ENCODE measurements at regions not wholly inside any gene's neighbourhood (a gene's known extent, or its start where the extent isn't known, plus 50 kb on each side); places are given as distances from the start of the nearest gene placed in this dataset.

DNA sequence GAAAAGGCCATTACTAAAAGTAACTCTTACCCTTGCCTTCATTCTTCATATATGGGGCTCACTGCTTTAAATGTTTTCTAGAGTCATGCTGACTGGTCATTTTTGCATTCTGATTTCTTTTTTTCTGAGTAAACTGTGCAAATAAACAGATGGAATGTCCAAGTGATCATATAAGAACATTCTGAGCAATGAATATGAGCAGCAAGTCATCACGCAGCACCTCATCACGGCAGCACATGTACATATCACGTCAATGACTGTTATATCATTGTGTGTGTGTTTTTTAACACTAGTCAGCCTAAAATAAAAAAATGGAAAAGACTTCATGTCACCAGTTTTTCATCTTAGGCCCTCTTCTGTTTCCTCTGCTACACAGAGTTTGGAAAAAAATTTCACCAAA, 490.0 kb upstream of the ZFHX3 start:
- TF ChIP-seq, protein P1, sequence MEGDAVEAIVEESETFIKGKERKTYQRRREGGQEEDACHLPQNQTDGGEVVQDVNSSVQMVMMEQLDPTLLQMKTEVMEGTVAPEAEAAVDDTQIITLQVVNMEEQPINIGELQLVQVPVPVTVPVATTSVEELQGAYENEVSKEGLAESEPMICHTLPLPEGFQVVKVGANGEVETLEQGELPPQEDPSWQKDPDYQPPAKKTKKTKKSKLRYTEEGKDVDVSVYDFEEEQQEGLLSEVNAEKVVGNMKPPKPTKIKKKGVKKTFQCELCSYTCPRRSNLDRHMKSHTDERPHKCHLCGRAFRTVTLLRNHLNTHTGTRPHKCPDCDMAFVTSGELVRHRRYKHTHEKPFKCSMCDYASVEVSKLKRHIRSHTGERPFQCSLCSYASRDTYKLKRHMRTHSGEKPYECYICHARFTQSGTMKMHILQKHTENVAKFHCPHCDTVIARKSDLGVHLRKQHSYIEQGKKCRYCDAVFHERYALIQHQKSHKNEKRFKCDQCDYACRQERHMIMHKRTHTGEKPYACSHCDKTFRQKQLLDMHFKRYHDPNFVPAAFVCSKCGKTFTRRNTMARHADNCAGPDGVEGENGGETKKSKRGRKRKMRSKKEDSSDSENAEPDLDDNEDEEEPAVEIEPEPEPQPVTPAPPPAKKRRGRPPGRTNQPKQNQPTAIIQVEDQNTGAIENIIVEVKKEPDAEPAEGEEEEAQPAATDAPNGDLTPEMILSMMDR (IDR thresholded peaks at IDR 0.05; ENCODE audit: low read depth, low read length, poor library complexity, severe bottlenecking) = no peak
- no peak for TF ChIP-seq EZH2phosphoT487 (IDR thresholded peaks at IDR 0.05; ENCODE audit: borderline replicate concordance, low read length)
- no peaks in the 10 kb centered on the region for H3K9me2 ChIP-seq (replicated peaks; ENCODE audit: control insufficient read depth, low read length)

DNA sequence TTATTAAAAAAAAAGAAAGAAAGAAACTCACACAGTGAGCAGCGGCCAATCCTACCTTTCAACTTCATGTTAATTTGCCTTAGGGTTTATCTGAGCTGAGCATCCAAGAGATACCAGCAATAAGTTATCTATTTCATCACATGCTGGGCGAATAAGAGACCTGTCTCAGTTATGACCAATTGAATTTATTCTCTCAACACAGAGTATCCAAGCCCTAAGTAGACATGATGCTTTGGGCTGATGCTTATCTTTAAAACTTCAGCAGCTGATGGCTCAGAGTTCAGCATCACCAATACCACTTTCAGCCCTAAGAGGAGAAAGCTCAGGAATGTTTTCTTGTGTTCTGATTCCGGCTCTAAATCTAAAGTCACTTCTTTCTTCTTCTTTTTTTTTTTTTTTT, 489.0 kb upstream of the ZFHX3 start:
- Histone ChIP-seq H3K27ac (ENCODE audit: low read depth, low read length) (no peak overlapping the region), H3K27me3 (ENCODE audit: control insufficient read depth, low read length) (no peaks in the 10 kb centered on the region), H3K9me2 (replicated peaks; ENCODE audit: control insufficient read depth, low read length) (no peaks in the 10 kb centered on the region), H3K79me2 (ENCODE audit: control insufficient read depth, low read length) (no peaks in the 10 kb centered on the region), H3K4me1 (ENCODE audit: control insufficient read depth, low read length) (no peaks in the 10 kb centered on the region), H4K20me1 (ENCODE audit: control insufficient read depth, insufficient read depth, low read depth, low read length) (no peaks in the 10 kb centered on the region), H3F3A (ENCODE audit: control insufficient read depth, insufficient read depth) (no peaks in the 10 kb centered on the region), H3K4me2 (ENCODE audit: low read length) (no peak overlapping the region), H3K4me3 (ENCODE audit: low read length) (no peak overlapping the region), H3K9me3 (ENCODE audit: control insufficient read depth, insufficient read depth, low read length) (no peaks in the 10 kb centered on the region), H3K36me3 (ENCODE audit: control insufficient read depth, low read length) (no peaks in the 10 kb centered on the region)
- no peak for TF ChIP-seq EZH2phosphoT487 (IDR thresholded peaks at IDR 0.05; ENCODE audit: borderline replicate concordance, low read length)
- TF ChIP-seq, protein P1 (IDR thresholded peaks at IDR 0.05; ENCODE audit: low read depth, low read length, poor library complexity, severe bottlenecking) = no peak

More for the DNA sequence above, 490.0 kb upstream of the ZFHX3 start:
- Histone ChIP-seq H3K4me1 (ENCODE audit: control insufficient read depth, low read length) (no peaks in the 10 kb centered on the region), H3K27ac (ENCODE audit: low read depth, low read length) (no peak overlapping the region), H3K9me3 (ENCODE audit: control insufficient read depth, insufficient read depth, low read length) (no peaks in the 10 kb centered on the region), H3K79me2 (ENCODE audit: control insufficient read depth, low read length) (no peaks in the 10 kb centered on the region), H3F3A (ENCODE audit: control insufficient read depth, insufficient read depth) (no peaks in the 10 kb centered on the region), H3K4me2 (ENCODE audit: low read length) (no peak overlapping the region), H3K4me3 (ENCODE audit: low read length) (no peak overlapping the region), H3K36me3 (ENCODE audit: control insufficient read depth, low read length) (no peaks in the 10 kb centered on the region), H3K27me3 (ENCODE audit: control insufficient read depth, low read length) (no peaks in the 10 kb centered on the region), H4K20me1 (ENCODE audit: control insufficient read depth, insufficient read depth, low read depth, low read length) (no peaks in the 10 kb centered on the region)

DNA sequence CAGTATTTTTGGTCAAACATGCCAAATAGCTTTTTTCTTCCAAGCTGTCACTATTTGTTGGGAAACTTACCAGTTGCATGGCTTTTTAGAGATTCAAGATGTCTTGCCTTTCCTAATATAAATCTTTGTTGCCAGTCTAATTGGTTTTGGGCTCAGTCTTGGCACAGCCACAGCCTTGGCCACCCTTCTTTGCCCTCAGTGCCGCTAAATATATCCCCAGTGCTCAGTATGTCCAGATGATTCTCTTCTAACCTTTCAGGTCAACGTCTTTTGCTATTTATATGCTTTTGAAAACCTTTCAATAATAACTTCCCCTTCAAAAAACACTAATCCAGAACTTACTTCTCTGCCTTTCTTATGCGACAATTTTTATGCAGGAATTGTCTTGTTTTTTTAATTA, 483.1 kb upstream of the ZFHX3 start:
- Histone ChIP-seq H3K27me3 (ENCODE audit: control insufficient read depth, low read length) (no peaks in the 10 kb centered on the region), H3K79me2 (ENCODE audit: control insufficient read depth, low read length) (no peaks in the 10 kb centered on the region), H4K20me1 (ENCODE audit: control insufficient read depth, insufficient read depth, low read depth, low read length) (no peaks in the 10 kb centered on the region), H3K4me2 (ENCODE audit: low read length) (no peak overlapping the region), H3K4me1 (ENCODE audit: control insufficient read depth, low read length) (no peaks in the 10 kb centered on the region), H3K4me3 (ENCODE audit: low read length) (no peak overlapping the region), H3F3A (ENCODE audit: control insufficient read depth, insufficient read depth) (no peaks in the 10 kb centered on the region), H3K9me3 (ENCODE audit: control insufficient read depth, insufficient read depth, low read length) (no peaks in the 10 kb centered on the region; the same call in 1 of the 2 replicates), H3K9me2 (replicated peaks; ENCODE audit: control insufficient read depth, low read length) (no peaks in the 10 kb centered on the region), H3K27ac (ENCODE audit: low read depth, low read length) (no peak overlapping the region), H3K36me3 (ENCODE audit: control insufficient read depth, low read length) (no peaks in the 10 kb centered on the region)
- TF ChIP-seq, protein P1 (IDR thresholded peaks at IDR 0.05; ENCODE audit: low read depth, low read length, poor library complexity, severe bottlenecking) = no peak
- no peak for TF ChIP-seq EZH2phosphoT487 (IDR thresholded peaks at IDR 0.05; ENCODE audit: borderline replicate concordance, low read length)

Data from DOHH2 (cell line).